NCI-H2081 (cell line): ENCODE measurements at regions not wholly inside any gene's neighbourhood (a gene's known extent, or its start where the extent isn't known, plus 50 kb on each side); places are given as distances from the start of the nearest gene placed in this dataset.

Source experiments
- DNase-seq, 2 experiments: peaks; one replicate each; lab custom pipeline; 2025; lab: John Stamatoyannopoulos, UW

DNA sequence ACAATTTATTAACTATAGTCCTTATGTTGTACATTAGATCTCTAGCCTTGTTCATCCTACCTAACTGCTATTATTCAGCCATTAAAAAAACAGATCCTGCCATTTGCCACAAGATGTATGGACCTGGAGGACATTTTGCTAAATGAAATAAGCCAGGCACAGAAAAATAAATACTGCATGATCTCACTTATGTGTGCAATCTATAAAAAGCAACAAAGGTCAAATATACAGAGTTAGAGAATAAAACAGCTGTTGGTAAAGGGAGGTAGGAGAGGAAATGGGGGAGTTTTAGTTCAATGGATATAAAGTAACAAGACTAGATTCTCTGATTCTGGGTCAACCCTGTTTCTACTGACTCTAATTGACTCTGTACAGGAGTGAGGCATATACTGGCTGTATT lies 103.3 kb upstream of the FAM9C start:
- no peak for DNase-seq

DNA sequence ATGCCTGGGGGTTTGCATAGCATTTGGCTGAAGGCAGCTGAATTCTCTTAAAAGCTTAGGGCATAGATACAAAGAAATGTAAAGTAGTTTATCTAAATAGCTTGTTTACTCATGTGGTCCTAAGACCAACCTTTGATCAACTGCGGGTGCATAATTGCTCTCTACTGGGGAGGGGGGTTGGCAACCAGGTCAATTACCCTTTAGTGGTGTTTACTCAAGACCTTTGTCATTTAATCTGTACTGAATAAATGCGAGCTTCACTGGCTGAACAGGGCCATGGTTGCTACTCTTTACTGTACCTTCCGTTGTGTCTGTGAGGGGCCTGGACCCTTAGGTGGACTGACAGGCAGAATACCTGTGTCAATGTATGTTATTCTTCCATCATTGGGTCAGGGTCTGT lies 102.7 kb upstream of the FAM9C start:
- no peak for DNase-seq

DNA sequence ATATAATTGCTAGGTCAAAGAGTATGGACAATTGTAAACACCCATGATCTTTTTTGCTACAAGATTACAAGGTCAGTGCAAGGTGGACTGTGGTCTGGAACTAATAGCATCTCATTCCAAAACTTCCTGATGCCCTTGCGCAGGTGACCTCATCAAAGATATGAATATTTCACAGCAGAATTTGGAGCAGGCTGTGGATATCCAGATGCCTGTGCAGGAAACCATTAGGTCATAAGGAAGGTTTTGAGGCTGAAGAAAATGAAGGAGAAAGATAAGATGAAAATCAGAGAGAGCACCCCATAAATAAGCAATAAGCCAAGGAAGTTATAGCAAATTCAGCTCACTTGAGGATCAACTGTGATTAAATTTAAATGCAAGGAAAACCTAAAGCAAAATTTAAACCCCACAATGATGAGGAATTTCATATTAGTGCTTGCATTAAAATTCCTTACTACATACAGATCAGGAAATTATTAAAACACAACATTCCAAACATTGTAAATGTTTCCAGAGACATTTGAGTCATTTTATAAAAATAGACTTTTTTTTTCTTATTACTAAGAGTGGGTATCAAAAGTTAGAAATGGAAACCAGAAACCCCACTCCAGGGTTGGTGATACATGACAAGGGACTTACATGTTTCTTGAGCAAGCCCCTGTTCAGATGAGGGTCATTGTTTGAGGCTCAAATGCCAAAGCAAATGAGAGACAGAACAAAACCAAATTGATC lies 100.7 kb upstream of the FAM9C start:
- DNase-seq = no peak

DNA sequence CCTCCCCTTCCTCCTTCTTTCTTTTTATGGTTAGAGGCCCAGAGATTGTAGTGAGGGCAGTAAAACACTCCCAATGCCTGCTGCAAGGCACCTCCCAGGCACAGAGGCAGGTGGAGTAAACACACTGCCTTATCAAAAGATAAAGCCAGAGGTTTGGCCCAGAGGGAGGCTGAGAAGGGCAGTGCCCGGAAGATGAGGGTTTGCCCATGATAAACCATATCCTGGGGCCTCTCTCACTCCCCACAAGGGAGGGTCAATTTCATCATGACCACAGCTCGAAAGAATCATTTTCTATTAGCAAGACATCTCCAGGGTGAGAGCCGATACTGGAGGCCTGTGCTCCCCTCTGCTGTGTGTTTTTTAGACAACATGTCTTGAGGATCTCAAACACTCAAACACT lies 98.5 kb upstream of the FAM9C start:
- no peak for DNase-seq

DNA sequence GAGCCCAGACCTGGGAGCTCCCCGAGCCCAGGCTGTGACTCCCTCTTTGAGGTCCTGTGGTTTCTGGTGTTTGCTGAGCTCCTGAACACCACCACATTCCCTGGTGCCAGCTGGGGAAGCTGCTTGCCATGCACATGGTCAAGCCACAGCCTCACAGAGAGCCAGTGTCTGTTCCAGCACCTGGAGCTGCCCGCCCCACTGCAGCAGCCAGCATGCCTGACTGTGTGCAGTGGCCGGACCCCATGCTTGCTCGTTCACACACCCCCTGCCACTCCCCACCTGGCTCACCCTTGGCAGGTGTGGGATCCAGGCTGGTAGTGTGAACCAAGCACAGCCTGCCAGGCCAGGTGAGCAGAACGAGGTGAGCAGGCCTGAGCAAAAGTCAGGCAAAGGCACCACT lies 95.6 kb upstream of the FAM9C start:
- no peak for DNase-seq

DNA sequence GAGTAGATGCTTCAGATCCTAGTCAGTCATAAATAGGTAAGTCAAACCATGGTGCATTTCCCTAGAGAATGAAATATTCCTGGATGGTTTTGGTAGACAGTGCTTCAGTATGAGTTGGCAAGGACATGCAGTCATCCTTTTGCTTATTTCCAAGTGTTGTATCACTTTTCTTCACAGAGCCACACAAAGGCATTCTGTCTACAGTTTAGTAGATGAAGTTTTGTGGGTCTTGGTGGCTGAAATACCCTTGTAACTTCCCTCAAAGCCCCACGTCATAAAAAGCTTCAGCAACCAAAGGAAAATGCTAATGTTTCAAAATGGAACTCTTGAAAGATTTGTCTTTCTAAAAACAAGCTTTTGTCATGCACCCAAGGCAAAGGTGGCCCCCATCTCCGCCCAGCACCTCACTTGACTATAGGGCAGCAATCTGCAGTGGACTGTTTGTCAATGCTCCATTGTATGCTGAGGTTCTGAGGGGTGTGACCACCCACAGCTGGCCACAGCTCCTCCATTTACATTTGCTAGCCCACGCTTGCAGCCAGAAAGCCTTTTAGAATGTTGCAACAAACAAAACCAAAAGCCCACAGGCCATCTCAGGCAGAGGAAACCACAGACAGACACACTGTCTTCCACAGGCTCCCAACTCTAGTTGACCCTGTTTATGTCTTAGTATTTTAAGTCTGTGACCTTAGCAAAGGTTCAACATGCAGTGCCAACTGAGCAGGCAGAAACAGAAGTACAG lies 87.1 kb upstream of the FAM9C start:
- no peak for DNase-seq

DNA sequence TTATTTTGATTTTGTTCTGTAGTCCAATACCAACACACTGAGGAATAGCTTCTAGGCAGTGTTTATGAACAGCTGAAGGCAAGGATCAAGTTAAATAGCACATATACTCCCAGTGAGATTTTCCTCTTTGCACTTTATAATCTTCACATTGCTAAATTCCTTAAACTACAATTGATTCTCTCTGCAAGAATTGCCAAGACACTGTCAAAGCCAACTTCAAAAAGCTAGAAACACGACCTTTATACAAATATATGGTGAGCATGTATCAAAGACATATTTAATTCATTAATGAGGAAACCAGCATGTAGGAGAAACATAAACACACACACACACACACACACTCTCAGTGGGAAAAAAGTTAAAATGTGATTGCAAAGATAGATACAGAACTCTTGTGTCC lies 86.4 kb upstream of the FAM9C start:
- no peak for DNase-seq

DNA sequence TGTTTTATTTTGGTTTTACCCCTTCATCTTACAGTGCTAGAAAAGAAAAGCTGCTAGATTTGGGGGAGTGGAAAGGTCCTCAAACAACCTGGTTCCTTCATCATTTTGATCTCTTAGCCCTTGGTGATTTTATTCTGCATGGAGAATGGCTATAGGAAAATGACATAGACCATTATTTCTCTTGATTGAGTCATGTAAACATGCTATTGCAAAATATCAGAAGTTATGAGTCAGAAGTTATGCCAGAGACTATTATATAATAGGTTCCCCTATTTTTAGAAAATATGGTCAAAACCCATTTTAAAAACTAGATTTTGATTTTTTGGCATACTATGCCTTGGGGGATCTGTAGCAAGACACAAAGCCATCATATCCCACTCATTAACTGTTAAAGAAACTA lies 83.7 kb upstream of the FAM9C start:
- no peak for DNase-seq

DNA sequence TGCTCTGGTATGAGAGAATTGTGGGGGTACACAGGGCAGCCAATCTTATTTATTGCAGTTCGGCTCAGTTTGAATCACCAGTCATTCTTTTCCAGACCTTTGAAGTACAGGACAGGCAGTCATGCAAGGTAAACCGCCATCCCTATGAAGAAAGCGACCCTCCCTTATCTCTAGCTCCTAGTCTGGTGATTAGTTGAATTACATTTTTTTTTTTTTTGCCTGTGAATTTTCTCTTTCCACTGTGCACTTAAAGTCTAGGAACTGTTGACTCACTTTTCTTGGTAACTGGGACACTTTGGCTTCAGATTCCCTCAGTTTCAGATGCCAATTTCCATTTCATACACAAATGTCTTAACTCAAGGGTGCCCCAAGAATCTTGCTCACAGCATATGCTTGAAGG lies 82.4 kb upstream of the FAM9C start:
- no peak for DNase-seq

DNA sequence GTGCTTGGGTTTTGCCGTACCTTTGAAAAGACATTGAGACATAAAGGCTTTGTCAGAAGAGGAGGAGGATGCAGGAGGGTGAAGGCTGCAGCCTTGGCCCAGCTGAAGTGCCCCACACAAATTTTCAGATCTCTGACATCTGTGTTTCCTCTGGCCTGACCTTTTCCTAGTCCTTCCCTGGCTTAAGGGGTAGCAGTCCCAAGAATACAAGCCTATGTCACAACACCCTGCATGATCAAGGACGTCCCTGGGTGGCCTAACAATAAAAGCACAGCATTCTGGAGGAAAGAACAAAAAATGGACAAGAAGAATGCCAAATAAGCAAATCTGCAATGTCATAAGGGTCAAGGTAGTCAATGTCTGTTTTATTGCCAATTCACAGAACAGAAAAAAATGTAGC lies 80.8 kb upstream of the FAM9C start:
- DNase-seq = no peak

DNA sequence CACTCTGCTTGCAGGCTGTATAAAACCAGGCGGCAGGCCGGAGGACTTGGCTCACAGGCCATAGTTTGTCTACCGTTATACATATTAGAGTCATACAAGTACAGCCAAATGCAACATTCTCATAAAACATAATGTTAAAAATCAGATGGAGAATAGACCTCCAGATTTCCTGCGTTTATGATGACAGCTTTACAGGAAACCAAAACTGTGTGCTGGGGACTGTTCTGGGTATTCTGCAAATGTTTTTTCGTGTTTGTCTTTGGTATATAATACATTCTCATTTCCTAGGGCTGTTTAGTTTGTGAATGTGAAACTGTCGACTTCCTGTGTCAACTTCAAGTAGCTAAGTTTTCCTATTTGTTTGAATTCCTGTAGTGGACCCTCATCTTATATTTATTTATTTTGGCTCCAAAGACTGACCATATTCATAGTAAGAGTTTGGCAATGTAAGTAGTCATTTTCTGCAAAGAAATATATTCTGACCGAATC lies 79.5 kb upstream of the FAM9C start:
- DNase-seq = no peak

DNA sequence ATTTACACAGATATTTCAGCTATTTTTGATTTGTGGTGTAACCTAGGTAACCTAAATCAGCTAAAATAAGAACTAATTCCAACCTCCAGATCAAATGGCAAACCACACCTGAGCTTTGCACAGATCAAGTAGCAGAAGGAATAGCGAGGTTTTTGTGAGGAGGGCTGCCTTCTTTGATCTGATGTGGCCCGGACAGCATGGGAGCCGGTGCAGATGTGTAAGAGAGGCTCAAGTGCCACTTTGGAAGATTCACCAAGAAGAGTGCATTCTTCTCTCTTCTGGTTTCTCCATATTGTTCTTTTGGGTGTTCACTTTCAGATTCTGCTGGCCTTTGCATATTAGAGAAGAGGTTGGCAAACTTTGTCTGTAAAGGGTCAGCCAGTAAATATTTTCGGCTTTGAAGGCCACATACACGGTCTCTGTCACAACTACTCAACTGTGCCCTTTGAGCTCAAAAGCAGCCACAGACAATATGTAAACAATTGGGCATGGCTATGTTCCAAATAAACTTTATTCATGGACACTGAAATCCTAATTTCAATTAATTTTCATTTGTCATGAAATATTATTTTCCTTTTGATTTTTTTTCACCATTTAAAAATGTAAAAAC lies 78.9 kb upstream of the FAM9C start:
- DNase-seq = no peak

DNA sequence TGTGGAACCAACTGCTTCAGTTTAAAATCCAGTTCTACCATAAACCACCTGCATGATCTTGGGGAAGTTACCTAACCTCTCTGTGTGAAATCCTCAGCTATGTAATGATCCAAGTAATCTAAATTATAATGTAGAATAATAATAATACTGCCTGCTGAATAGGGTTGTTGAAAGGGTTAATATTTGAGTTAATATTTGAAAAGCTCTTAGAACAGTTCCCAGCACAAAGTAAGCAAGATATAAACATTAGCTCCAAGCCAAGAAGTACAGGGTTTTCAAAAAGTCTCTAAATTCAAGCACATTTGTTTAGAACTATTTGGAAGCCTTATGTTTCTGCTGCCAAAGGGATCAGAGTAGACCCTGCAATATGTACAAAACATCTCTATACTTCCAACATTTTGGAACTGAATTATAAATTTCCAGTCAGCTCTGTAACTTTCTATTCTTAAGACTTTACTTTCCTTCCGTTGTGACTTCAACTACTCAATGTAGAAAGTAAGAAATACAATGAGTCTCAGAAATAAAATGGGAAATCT lies 76.7 kb upstream of the FAM9C start:
- no peak for DNase-seq

DNA sequence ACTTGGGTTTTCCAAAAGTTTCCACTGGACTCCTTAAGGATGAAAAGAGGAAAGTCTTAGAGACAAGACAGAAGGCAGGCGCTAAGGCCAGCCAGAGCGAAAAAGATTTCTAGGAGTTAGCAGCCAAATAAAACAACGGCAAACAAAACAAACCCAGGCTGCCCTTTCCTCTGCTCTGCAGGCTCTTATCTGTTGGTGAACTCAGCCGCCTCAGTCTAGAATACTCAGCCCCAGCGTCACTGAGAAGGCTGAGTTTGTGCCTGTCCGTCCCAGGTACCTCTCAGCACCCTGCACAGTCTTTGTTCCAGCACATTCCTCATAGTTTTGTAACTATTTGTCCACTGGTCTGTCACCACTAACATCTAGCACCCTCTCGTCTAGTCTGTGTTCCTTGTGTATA lies 75.6 kb upstream of the FAM9C start:
- no peak for DNase-seq

DNA sequence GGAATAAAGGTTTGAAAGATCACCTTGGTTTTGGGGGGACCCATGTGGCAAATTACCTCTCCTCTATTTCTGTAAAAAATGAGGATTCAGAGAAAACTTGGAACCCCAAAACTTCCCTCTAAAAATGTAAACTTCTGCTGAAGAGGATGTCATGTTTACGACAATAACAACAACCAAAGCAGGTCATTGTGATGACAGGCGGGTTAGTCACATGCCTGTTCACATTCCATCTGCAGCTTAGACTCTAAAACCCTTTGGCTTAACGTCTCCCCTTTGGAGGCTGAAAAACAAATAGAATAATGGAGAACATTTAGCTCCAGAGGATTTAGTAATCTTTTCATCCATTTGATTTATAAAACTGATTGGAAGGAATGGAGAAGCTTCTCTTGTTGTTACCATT lies 75.0 kb upstream of the FAM9C start:
- no peak for DNase-seq

DNA sequence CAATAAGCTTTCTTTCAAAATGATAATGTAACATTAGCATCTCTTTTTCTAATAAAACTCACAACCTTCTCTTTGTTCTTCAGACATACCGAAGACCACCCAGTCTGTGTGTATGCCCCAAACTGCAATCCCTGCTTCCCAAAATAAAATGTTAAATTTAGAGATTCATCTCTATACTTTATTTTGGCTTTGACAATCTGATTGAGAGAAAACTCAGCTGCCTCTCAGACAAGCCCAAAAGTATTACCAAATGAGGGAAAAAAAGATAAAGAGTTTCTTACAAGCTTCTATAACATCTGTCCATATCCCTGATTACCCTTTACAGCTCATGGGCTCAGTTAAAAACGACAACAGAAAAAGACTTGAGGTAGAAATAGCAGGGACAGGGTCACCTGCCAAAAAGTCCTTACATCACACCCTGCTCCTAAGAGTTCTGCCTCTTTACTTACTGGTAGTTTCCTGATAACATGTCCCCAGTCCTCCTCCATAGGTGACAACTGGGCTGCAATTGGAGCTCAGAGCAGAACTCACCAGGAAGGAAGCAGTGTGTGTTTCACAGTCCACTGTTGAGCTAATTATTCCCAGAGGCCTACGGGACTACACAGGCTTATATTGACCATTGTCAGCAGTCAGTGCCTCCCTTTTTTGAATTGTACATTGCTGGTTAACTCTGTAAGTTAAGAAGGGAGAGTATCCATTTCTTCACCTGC lies 70.9 kb upstream of the FAM9C start:
- no peak for DNase-seq

DNA sequence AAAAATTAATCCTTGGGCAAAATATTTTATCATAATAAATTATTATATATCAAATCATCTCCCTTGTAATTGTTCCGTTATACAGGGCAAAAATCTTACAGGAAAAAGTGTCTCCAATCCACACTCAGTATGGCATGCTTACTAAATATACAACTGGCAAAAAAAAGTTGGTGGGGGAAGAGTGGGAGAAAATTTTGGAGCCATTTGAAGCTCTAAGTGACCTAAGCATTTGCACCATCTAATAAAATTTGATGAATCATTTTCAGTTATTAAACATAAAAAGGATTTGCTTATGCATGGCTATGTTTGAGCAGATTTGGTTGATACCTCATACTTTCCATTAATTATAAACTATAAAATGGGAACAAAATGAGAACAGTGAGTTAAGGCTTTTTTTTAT lies 68.1 kb upstream of the FAM9C start:
- no peak for DNase-seq

DNA sequence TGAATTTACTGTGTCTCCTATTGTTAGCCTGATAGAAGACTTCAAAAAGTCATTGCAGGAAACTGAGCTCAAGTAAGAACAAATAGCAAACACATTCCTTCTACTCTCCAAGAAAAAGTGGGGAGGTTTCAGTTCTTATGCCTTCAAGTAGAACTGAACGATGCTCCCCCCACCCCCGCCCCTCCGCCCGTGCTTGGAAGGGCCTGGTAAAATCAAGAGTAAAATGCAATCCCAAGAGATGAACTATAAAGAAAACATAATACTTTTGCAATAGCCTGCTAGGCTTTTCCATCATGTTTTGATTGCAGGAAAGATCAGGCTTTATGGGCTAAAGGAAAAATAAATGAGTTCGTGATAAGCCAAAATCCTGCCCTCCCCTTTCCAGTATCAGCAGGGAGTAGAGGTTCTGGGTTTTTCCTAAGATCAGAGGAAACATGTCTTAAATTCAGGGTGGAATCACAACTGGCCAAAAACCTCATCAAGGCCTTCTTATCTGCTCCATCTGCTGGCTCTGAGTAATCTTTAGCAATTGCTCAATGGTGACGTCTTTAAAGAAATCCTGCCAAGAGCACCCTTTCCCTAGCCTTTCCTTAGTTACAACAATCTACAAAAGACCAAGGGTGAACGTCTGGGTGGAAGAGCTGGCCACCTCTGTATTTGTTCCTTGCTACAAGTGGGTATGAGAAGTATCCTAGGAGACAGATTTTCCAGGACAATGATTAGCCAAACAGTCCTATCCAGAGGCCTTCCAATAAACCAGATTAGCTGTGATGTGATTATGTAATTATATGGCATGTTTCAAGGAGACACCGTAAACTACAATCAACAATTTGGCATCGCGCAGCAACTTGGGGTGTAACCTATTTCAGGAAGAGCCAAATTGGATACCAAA lies 66.3 kb upstream of the FAM9C start:
- DNase-seq = peak in 1 of 2 experiments; percentile 43

DNA sequence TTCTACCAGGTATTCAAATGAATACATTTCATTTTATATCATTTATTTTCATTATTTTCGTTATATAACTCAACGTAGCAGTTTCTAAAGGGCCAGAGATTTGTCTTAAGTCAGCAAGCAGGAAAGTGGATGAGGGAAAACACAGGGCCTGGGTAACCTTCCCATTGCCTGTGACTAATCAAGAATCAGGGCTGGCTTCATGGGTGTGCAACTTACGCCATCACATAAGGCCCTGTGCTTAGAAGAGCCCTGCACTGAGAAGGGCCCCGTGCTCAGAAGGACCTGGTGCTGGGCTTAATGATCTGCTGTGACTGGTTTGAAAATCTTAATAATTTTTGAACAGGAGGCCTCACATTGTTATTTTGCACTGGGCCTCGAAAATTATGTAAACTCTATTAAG lies 65.4 kb upstream of the FAM9C start:
- DNase-seq = no peak

DNA sequence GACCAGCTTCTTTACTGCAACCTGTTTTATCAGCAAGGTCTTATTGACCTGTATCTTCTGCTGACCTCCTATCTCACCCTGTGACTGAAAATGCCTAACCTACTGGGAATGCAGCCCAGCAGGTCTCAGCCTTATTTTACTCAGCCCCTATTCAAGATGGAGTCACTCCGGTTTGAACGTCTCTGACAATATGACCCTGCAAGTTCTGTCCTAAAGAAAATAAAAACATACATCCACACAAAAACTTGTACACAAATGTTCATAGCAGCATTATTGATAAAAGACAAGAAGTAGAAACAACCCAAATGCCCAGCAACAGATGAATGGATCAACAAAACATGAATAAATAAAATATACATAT lies 59.5 kb upstream of the FAM9C start:
- no peak for DNase-seq

DNA sequence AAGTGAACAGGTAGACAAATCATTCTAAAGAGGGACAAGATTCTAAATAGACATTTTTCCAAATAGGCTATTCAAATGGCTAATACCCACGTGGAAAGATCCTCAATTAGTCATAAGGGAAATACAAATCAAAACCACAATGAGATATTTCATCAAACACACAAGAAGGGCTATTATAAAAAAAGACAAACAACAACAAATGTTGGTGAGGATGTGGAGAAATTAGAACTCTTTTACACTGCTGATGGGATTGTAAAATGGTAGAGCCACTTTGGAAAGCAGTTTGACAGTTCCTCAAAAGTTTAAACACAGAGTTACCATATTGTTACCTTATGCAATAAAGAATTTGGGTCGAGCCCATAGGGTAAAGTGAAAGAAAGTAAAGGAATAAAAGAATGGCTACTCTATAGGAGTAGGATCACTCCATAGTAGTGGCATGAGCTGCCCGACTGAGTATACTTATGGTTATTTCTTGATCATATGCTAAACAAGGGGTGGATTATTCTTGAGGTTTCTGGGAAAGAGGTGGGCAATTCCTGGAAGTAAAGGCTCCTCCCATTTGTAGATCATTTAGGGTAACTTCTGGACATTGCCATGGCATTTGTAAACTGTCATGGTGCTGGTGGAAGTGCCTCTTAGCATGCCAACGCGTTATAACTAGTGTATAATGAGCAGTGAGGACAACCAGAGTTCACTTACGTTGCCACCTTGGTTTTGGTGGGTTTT lies 58.9 kb upstream of the FAM9C start:
- no peak for DNase-seq
